ENCODE measurements at regions not wholly inside any gene's neighbourhood (a gene's known extent, or its start where the extent isn't known, plus 50 kb on each side); places are given as distances from the start of the nearest gene placed in this dataset.

GRCh38 chr7:24503506-24503905 lies 69.7 kb upstream of the PALS2 start:
- no peak for DNase-seq (ENCODE audit: low spot score)
- peak overlapping the region; percentile 21 to 56 for H3K27ac ChIP-seq
- no peak for ATAC-seq (ENCODE audit: insufficient number of reproducible peaks, low FRiP score, low read depth)
- no peaks in the 10 kb centered on the region for H3K27me3 ChIP-seq (replicated peaks; ENCODE audit: insufficient read depth)
- no peak for TF ChIP-seq CTCF (IDR thresholded peaks at IDR 0.05)
- no peak overlapping the region for H3K4me3 ChIP-seq
- peaks cover 3 to 37% of the 10 kb centered on the region in 2 donors for H3K4me1 ChIP-seq (ENCODE audit: control insufficient read depth in 1 of 2, low read depth in 2 of 2)
- no peaks in the 10 kb centered on the region for H3K9me3 ChIP-seq
- no peaks in the 10 kb centered on the region for H3K36me3 ChIP-seq

- DNase-seq (ENCODE audit: low spot score) (no peak), ATAC-seq (ENCODE audit: insufficient number of reproducible peaks, low FRiP score, low read depth) (no peak)
- H3K4me1 ChIP-seq (ENCODE audit: control insufficient read depth in 1 of 2, low read depth in 2 of 2), result peaks cover 3 to 32% of the 10 kb centered on the region in 2 donors
Observed at GRCh38 chr7:24504040-24504439, 69.2 kb upstream of the PALS2 start.

GRCh38 chr7:24504836-24505235 lies 68.4 kb upstream of the PALS2 start:
- Histone ChIP-seq H3K9me3 (no peaks in the 10 kb centered on the region), H3K27ac (no peak overlapping the region), H3K4me1 (ENCODE audit: control insufficient read depth in 1 of 2, low read depth in 2 of 2) (peaks cover 0 to 26% of the 10 kb centered on the region in 2 donors), H3K36me3 (no peaks in the 10 kb centered on the region), H3K27me3 (replicated peaks; ENCODE audit: insufficient read depth) (no peaks in the 10 kb centered on the region), H3K4me3 (no peak overlapping the region)
- no peak for TF ChIP-seq CTCF (IDR thresholded peaks at IDR 0.05)
- ATAC-seq (ENCODE audit: insufficient number of reproducible peaks, low FRiP score, low read depth) (no peak), DNase-seq (ENCODE audit: low spot score) (no peak)

More at GRCh38 chr7:24504040-24504439, 69.2 kb upstream of the PALS2 start:
- TF ChIP-seq CTCF (IDR thresholded peaks at IDR 0.05), result no peak
- peak overlapping the region; percentile 21 to 56 for H3K27ac ChIP-seq
- H3K4me3 ChIP-seq, result peak overlapping the region; percentile 13
- H3K27me3 ChIP-seq (replicated peaks; ENCODE audit: insufficient read depth), result no peaks in the 10 kb centered on the region
- H3K36me3 ChIP-seq, result no peaks in the 10 kb centered on the region
- H3K9me3 ChIP-seq, result no peaks in the 10 kb centered on the region

GRCh38 chr7:24505968-24506367 lies 67.3 kb upstream of the PALS2 start:
- Histone ChIP-seq H3K27ac (no peak overlapping the region), H3K4me3 (no peak overlapping the region), H3K27me3 (replicated peaks; ENCODE audit: insufficient read depth) (no peaks in the 10 kb centered on the region), H3K9me3 (no peaks in the 10 kb centered on the region), H3K36me3 (no peaks in the 10 kb centered on the region), H3K4me1 (ENCODE audit: control insufficient read depth in 1 of 2, low read depth in 2 of 2) (peaks cover 0 to 18% of the 10 kb centered on the region in 2 donors)
- ATAC-seq (ENCODE audit: insufficient number of reproducible peaks, low FRiP score, low read depth), result no peak
- DNase-seq (ENCODE audit: low spot score), result no peak
- no peak for TF ChIP-seq CTCF (IDR thresholded peaks at IDR 0.05)

GRCh38 chr7:24508316-24508715 lies 64.9 kb upstream of the PALS2 start:
- no peak for ATAC-seq (ENCODE audit: insufficient number of reproducible peaks, low FRiP score, low read depth)
- H3K27ac ChIP-seq, result no peak overlapping the region

More at GRCh38 chr7:24508316-24508715, 64.9 kb upstream of the PALS2 start:
- H3K36me3 ChIP-seq, result no peaks in the 10 kb centered on the region
- peaks cover 0 to 5% of the 10 kb centered on the region in 2 donors for H3K4me1 ChIP-seq (ENCODE audit: control insufficient read depth in 1 of 2, low read depth in 2 of 2)
- H3K9me3 ChIP-seq, result no peaks in the 10 kb centered on the region
- no peak overlapping the region for H3K4me3 ChIP-seq
- no peaks in the 10 kb centered on the region for H3K27me3 ChIP-seq (replicated peaks; ENCODE audit: insufficient read depth)
- DNase-seq (ENCODE audit: low spot score), result no peak
- TF ChIP-seq CTCF (IDR thresholded peaks at IDR 0.05), result no peak

All from thoracic aorta (tissue), 2 donors.